HepG2 (cell line): ENCODE measurements at regions not wholly inside any gene's neighbourhood (a gene's known extent, or its start where the extent isn't known, plus 50 kb on each side); places are given as distances from the start of the nearest gene placed in this dataset.

ENCODE experiments used
- ATAC-seq: fragments of 200-7000 bp; cut with Tn5 transposase; 3 replicates; pipeline ENCODE4 v1.9.1; 2020; ENCODE audit warnings: mild to moderate bottlenecking, moderate library complexity
- BruUV-seq: library from RNA; stranded (reverse); fragments of 400-500 nt; replicated peaks from 2 replicates; lab custom pipeline; 2021; lab: Mats Ljungman, UMichigan
- CTCF ChIA-PET: fragments of 300-600 bp; formaldehyde crosslinking; extraction: SDS; loops from one replicate; lab custom pipeline; 2021; ENCODE audit warnings: low total read pairs, inconsistent platforms, low intra/inter-chr PET ratio; lab: Yijun Ruan, JAX
- POLR2A ChIA-PET: fragments of 350-600 bp; sonication (Branson Sonifier 250); formaldehyde crosslinking; loops from one replicate; lab custom pipeline; 2020; ENCODE audit warnings: antibody characterized with exemption, inconsistent platforms; lab: Yijun Ruan, JAX
- DNase-seq: peaks from one replicate; pipeline ENCODE4 v3.0.0-alpha.2; 2015; ENCODE audit warnings: low spot score
- FAIRE-seq: peaks from 3 replicates; lab custom pipeline; 2011; peaks lifted over from hg19 to GRCh38; lab: Jason Lieb, UNC
- H2AFZ ChIP-seq: one replicate; pipeline ENCODE4 v1.6.1; 2011; ENCODE audit warnings: low read length, inconsistent platforms
- H3K27ac ChIP-seq: fragments of 300-600 bp; 3 replicates; pipeline ENCODE4 v1.8.0; 2011; ENCODE audit warnings: mixed run types, mild to moderate bottlenecking, mixed read lengths, low read length, inconsistent platforms; ENCODE audit not compliant: insufficient read depth; ENCODE audit errors: extremely low read length
- H3K27me3 ChIP-seq, 2 experiments: fragments of 200-600 bp in 1 of 2; 2 replicates in 1 of 2; 3 replicates in 1 of 2; pipeline versions ENCODE4 v1.6.0 to v1.8.0; 2011; ENCODE audit warnings: low read length in 2 of 2, mild to moderate bottlenecking in 2 of 2, moderate library complexity in 2 of 2, inconsistent platforms in 1 of 2; ENCODE audit not compliant: insufficient read depth in 2 of 2, control insufficient read depth in 1 of 2
- H3K36me3 ChIP-seq, 2 experiments: fragments of 200-600 bp in 1 of 2; replicated peaks in 1 of 2; 2 replicates in 1 of 2; 3 replicates in 1 of 2; pipeline versions ENCODE4 v1.5.1 to v1.8.0; 2011; ENCODE audit warnings: low read length in 2 of 2, inconsistent platforms in 1 of 2; ENCODE audit not compliant: insufficient read depth in 2 of 2, control insufficient read depth in 1 of 2
- H3K4me1 ChIP-seq: 2 replicates; pipeline ENCODE4 v1.5.1; 2012; ENCODE audit warnings: low read length, inconsistent platforms; ENCODE audit not compliant: insufficient read depth
- H3K4me2 ChIP-seq: 2 replicates; pipeline ENCODE4 v1.6.0; 2011; ENCODE audit warnings: low read depth, low read length, inconsistent platforms
- H3K4me3 ChIP-seq, 3 experiments: fragments of 200-600 bp in 1 of 3; sonication (generic), shearing (Covaris generic) in 1 of 3; replicated peaks in 1 of 3; 2 replicates each; pipeline ENCODE4 v1.5.1; 2011 to 2016; ENCODE audit warnings: low read length in 3 of 3, inconsistent platforms in 2 of 3, low read depth in 2 of 3, mild to moderate bottlenecking in 2 of 3, control low read depth in 1 of 3, mixed read lengths in 1 of 3; ENCODE audit not compliant: insufficient read depth in 1 of 3
- H3K79me2 ChIP-seq: one replicate; pipeline ENCODE4 v1.6.1; 2011; ENCODE audit warnings: low read length, inconsistent platforms; ENCODE audit not compliant: insufficient read depth
- H3K9ac ChIP-seq: 2 replicates; pipeline ENCODE4 v1.6.0; 2011; ENCODE audit warnings: mild to moderate bottlenecking, low read depth, low read length, inconsistent platforms; ENCODE audit not compliant: insufficient read depth
- H3K9me3 ChIP-seq: 2 replicates; pipeline ENCODE4 v1.5.1; 2012; ENCODE audit warnings: mild to moderate bottlenecking, low read length
- H4K20me1 ChIP-seq: 2 replicates; pipeline ENCODE4 v1.6.0; 2011; ENCODE audit warnings: inconsistent platforms, mild to moderate bottlenecking, low read length, moderate library complexity; ENCODE audit not compliant: insufficient read depth
- ELK4 ChIP-seq: sonication (generic); formaldehyde crosslinking; IDR thresholded peaks from 2 replicates; pipeline ENCODE4 v1.9.0; 2021; ENCODE audit warnings: missing genetic modification reagents, borderline replicate concordance
- HMG20B ChIP-seq: conservative IDR thresholded peaks from 2 replicates; pipeline ENCODE4 v1.6.1; 2016; ENCODE audit warnings: missing genetic modification reagents, missing compliant biosample characterization
- IKZF4 ChIP-seq: sonication (generic); formaldehyde crosslinking; IDR thresholded peaks from 2 replicates; pipeline ENCODE4 v1.5.1; 2020; ENCODE audit warnings: borderline replicate concordance, mild to moderate bottlenecking, low read depth, missing genetic modification reagents; ENCODE audit errors: not compliant biosample characterization
- KDM2A ChIP-seq: sonication (generic); formaldehyde crosslinking; IDR thresholded peaks from 2 replicates; pipeline ENCODE4 v1.4.0; 2020; ENCODE audit warnings: low read depth, missing genetic modification reagents, borderline replicate concordance
- NRL ChIP-seq: sonication (generic); formaldehyde crosslinking; IDR thresholded peaks from 2 replicates; pipeline ENCODE4 v1.5.0; 2020; ENCODE audit warnings: missing genetic modification reagents, mild to moderate bottlenecking, moderate library complexity, borderline replicate concordance
- POLR2AphosphoS5 ChIP-seq: IDR thresholded peaks from 2 replicates; pipeline ENCODE4 v1.6.1; 2012; ENCODE audit warnings: low read depth, low read length
- RARA ChIP-seq: IDR thresholded peaks from 2 replicates; pipeline ENCODE4 v1.6.1; 2016; ENCODE audit warnings: missing genetic modification reagents, missing compliant biosample characterization
- SRSF9 ChIP-seq: fragments of 200-400 bp; formaldehyde crosslinking; IDR thresholded peaks from 2 replicates; pipeline ENCODE4 v1.6.1; 2018; ENCODE audit warnings: borderline replicate concordance, mild to moderate bottlenecking, low read depth, low read length; ENCODE audit not compliant: insufficient read depth, poor library complexity, severe bottlenecking
- STAT5B ChIP-seq: sonication (generic); formaldehyde crosslinking; IDR thresholded peaks from 2 replicates; pipeline ENCODE4 v1.4.0; 2020; ENCODE audit warnings: missing genetic modification reagents
- ZHX1 ChIP-seq: sonication (generic); formaldehyde crosslinking; IDR thresholded peaks from 2 replicates; pipeline ENCODE4 v1.8.1; 2022; ENCODE audit warnings: low read depth, mild to moderate bottlenecking, missing genetic modification reagents
- ZKSCAN1 ChIP-seq: fragments of 150-350 bp; IDR thresholded peaks from 2 replicates; pipeline ENCODE4 v1.6.1; 2014; ENCODE audit warnings: low read length
- ZNF207 ChIP-seq: fragments of 450-650 bp; IDR thresholded peaks from 2 replicates; pipeline ENCODE4 v1.6.1; 2016; ENCODE audit warnings: antibody characterized with exemption, borderline replicate concordance
- ZNF253 ChIP-seq: sonication (generic); formaldehyde crosslinking; IDR thresholded peaks from 2 replicates; pipeline ENCODE4 v1.8.0; 2022; ENCODE audit warnings: mild to moderate bottlenecking, missing genetic modification reagents, borderline replicate concordance
- ZNF367 ChIP-seq: sonication (generic); formaldehyde crosslinking; IDR thresholded peaks from 2 replicates; pipeline ENCODE4 v1.4.0; 2020; ENCODE audit warnings: missing genetic modification reagents, borderline replicate concordance
- ZSCAN31 ChIP-seq: sonication (generic); formaldehyde crosslinking; IDR thresholded peaks from 2 replicates; pipeline ENCODE4 v1.5.0; 2020; ENCODE audit warnings: low read depth, mild to moderate bottlenecking, missing genetic modification reagents
- WGBS: methylation state at CpG from one replicate; pipeline ENCODE4 v1.1.6; 2017; ENCODE audit warnings: low lambda C conversion rate; 5-methylcytosine and 5-hydroxymethylcytosine counted together
- in situ Hi-C: cut with HindIII; loops from 2 replicates; pipeline ENCODE4 v1.10.0; 2017; ENCODE audit warnings: low pct_unique_long_range_greater_than_20kb; ENCODE audit not compliant: extremely low pct_ligation_motif_present
- intact Hi-C: fragments of 100-400 bp; cut with micrococcal nuclease; formaldehyde crosslinking; loops from one replicate; pipeline ENCODE4 v1.10.0; 2022; ENCODE audit not compliant: unreplicated experiment
- TF ChIP-seq, protein P1 (sequence below): sonication (generic); formaldehyde crosslinking; IDR thresholded peaks from 2 replicates; pipeline ENCODE4 v1.5.1; 2020; ENCODE audit warnings: mild to moderate bottlenecking, missing genetic modification reagents, moderate library complexity

DNA sequence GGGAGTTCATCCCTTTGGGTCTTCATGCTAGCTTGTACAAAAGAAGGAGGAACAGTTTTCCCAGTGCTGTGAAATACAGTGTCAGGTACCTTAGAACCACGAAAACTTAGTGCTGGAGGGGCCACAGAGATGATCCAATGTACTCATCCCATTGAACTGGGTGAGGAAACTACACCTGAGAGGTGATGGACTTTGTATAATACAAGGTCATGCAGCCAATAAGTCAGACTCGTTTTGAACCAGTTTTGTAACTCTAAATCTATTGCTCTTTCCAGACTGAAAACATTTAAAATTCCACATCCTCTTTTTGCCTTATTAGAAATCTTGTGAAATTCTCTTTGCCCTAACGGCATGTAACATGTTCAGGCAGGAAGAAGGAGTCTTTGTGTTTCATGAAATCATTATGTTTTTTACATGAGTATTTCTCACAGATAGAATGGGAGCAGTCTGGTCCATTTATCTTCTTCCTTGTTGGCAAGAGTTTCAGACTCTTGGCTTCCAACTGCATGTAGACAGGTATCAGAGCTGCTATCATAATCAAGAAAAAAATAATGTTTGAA lies 146.8 kb upstream of the FBXL7 start:
- POLR2A ChIA-PET: no interaction called here
- in situ Hi-C loops: no loop called here
- peaks cover 8% of the 10 kb centered on the region; the same call in 1 of the 2 replicates for H3K9me3 ChIP-seq
- H2AFZ ChIP-seq: no peak overlapping the region
- H4K20me1 ChIP-seq: no peaks in the 10 kb centered on the region
- FAIRE-seq: no peak
- no peak overlapping the region for H3K9ac ChIP-seq
- H3K27me3 ChIP-seq: no peaks in the 10 kb centered on the region
- H3K79me2 ChIP-seq: no peaks in the 10 kb centered on the region
- intact Hi-C loops: no loop called here
- H3K4me1 ChIP-seq: no peaks in the 10 kb centered on the region
- no peak overlapping the region for H3K4me3 ChIP-seq
- no peak overlapping the region for H3K27ac ChIP-seq
- H3K36me3 ChIP-seq: no peaks in the 10 kb centered on the region
- no peak for ATAC-seq
- BruUV-seq: no TSS peak
- H3K4me2 ChIP-seq: no peak overlapping the region
- DNase-seq: no peak
- 8% methylated on average over 3 of the region's 3 CpGs for WGBS
- CTCF ChIA-PET: no interaction called here
- no peak for TF ChIP-seq HMG20B (CRISPR knock-in tag)
- TF ChIP-seq IKZF4 (CRISPR knock-in tag): no peak
- TF ChIP-seq, protein P1, sequence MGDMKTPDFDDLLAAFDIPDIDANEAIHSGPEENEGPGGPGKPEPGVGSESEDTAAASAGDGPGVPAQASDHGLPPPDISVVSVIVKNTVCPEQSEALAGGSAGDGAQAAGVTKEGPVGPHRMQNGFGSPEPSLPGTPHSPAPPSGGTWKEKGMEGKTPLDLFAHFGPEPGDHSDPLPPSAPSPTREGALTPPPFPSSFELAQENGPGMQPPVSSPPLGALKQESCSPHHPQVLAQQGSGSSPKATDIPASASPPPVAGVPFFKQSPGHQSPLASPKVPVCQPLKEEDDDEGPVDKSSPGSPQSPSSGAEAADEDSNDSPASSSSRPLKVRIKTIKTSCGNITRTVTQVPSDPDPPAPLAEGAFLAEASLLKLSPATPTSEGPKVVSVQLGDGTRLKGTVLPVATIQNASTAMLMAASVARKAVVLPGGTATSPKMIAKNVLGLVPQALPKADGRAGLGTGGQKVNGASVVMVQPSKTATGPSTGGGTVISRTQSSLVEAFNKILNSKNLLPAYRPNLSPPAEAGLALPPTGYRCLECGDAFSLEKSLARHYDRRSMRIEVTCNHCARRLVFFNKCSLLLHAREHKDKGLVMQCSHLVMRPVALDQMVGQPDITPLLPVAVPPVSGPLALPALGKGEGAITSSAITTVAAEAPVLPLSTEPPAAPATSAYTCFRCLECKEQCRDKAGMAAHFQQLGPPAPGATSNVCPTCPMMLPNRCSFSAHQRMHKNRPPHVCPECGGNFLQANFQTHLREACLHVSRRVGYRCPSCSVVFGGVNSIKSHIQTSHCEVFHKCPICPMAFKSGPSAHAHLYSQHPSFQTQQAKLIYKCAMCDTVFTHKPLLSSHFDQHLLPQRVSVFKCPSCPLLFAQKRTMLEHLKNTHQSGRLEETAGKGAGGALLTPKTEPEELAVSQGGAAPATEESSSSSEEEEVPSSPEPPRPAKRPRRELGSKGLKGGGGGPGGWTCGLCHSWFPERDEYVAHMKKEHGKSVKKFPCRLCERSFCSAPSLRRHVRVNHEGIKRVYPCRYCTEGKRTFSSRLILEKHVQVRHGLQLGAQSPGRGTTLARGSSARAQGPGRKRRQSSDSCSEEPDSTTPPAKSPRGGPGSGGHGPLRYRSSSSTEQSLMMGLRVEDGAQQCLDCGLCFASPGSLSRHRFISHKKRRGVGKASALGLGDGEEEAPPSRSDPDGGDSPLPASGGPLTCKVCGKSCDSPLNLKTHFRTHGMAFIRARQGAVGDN (CRISPR knock-in tag): no peak
- TF ChIP-seq ZNF253: no peak
- TF ChIP-seq KDM2A (CRISPR knock-in tag): no peak
- no peak for TF ChIP-seq ELK4 (CRISPR knock-in tag)
- no peak for TF ChIP-seq ZHX1
- no peak for TF ChIP-seq POLR2AphosphoS5
- no peak for TF ChIP-seq ZSCAN31 (CRISPR knock-in tag)
- TF ChIP-seq RARA (CRISPR knock-in tag): no peak
- TF ChIP-seq ZNF367 (CRISPR knock-in tag): no peak
- TF ChIP-seq SRSF9: no peak
- TF ChIP-seq ZNF207: no peak
- no peak for TF ChIP-seq STAT5B (CRISPR knock-in tag)
- TF ChIP-seq ZKSCAN1: no peak
- TF ChIP-seq NRL (CRISPR knock-in tag): no peak
